GM12878 (cell line): ENCODE measurements at regions not wholly inside any gene's neighbourhood (a gene's known extent, or its start where the extent isn't known, plus 50 kb on each side); places are given as distances from the start of the nearest gene placed in this dataset.

Experiments used
- ESRRA ChIP-seq: IDR thresholded peaks from 2 replicates; pipeline ENCODE4 v1.6.1; 2012; ENCODE audit warnings: mild to moderate bottlenecking, low read length, improper control_type of control experiment
- EZH2 ChIP-seq: IDR thresholded peaks from 2 replicates; pipeline ENCODE4 v1.6.1; 2012; ENCODE audit warnings: low read depth, mild to moderate bottlenecking, control low read depth, inconsistent platforms, low read length, borderline replicate concordance; ENCODE audit not compliant: control insufficient read depth
- FOS ChIP-seq: IDR thresholded peaks from 3 replicates; pipeline ENCODE4 v1.6.1; 2011; ENCODE audit warnings: borderline replicate concordance; ENCODE audit not compliant: insufficient read length; ENCODE audit errors: extremely low read depth
- JUNB ChIP-seq: IDR thresholded peaks from 2 replicates; pipeline ENCODE4 v1.6.1; 2016; ENCODE audit warnings: antibody characterized with exemption, mild to moderate bottlenecking
- MYC ChIP-seq: IDR thresholded peaks from 2 replicates; pipeline ENCODE4 v1.6.1; 2011; ENCODE audit warnings: mild to moderate bottlenecking, low read length, moderate library complexity, inconsistent platforms; ENCODE audit not compliant: insufficient read depth, insufficient replicate concordance, insufficient read length, severe bottlenecking
- NFYB ChIP-seq: IDR thresholded peaks from 2 replicates; pipeline ENCODE4 v1.6.1; 2011; ENCODE audit warnings: low read depth, mild to moderate bottlenecking, low read length, improper control_type of control experiment, moderate library complexity; ENCODE audit not compliant: insufficient read depth
- TF ChIP-seq, protein P1 (sequence below): IDR thresholded peaks from 2 replicates; pipeline ENCODE4 v1.6.1; 2012; ENCODE audit warnings: low read depth, low read length, improper control_type of control experiment
- TF ChIP-seq, protein P2 (sequence below), 3 experiments: IDR thresholded peaks in 2 of 3; conservative IDR thresholded peaks in 1 of 3; 2 replicates each; pipeline ENCODE4 v1.5.1; 2011; ENCODE audit warnings: low read depth in 3 of 3, low read length in 3 of 3, mild to moderate bottlenecking in 3 of 3, control low read depth in 2 of 3, moderate library complexity in 2 of 3, inconsistent platforms in 1 of 3, mixed read lengths in 1 of 3; ENCODE audit not compliant: control insufficient read depth in 2 of 3, insufficient read depth in 1 of 3; ENCODE audit errors: extremely low read depth in 1 of 3
- TF ChIP-seq, protein P3 (sequence below): IDR thresholded peaks from 2 replicates; pipeline ENCODE4 v1.6.1; 2012; ENCODE audit warnings: mild to moderate bottlenecking, low read depth, low read length
- TF ChIP-seq, protein P4 (sequence below): IDR thresholded peaks from 2 replicates; pipeline ENCODE4 v1.6.1; 2012; ENCODE audit warnings: low read depth, low read length, improper control_type of control experiment

DNA sequence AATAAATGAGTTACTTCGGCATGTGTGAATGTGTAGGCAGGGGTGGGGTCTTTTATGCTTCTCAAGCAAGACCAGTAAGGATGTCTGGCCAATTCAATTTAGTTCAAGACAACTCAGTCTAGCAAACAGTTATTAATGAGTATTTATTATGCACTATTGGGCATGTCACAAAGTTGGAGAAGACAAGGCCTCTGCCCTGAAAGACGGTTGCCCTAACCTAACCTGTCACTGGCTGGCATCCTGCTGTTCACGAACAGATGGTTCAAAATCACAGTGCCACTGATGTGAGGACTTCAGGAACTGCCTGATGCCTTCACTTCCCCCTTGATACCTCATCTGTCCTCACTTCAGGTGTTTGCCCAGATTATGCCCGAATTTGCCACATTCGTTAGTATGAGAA, 217.8 kb downstream of the SOX2 start:
- TF ChIP-seq FOS (no peak), EZH2 (no peak), NFYB (no peak), MYC (no peak), ESRRA (no peak), JUNB (no peak)
- TF ChIP-seq, protein P1, sequence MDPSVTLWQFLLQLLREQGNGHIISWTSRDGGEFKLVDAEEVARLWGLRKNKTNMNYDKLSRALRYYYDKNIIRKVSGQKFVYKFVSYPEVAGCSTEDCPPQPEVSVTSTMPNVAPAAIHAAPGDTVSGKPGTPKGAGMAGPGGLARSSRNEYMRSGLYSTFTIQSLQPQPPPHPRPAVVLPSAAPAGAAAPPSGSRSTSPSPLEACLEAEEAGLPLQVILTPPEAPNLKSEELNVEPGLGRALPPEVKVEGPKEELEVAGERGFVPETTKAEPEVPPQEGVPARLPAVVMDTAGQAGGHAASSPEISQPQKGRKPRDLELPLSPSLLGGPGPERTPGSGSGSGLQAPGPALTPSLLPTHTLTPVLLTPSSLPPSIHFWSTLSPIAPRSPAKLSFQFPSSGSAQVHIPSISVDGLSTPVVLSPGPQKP, result no peak
- TF ChIP-seq, protein P2, sequence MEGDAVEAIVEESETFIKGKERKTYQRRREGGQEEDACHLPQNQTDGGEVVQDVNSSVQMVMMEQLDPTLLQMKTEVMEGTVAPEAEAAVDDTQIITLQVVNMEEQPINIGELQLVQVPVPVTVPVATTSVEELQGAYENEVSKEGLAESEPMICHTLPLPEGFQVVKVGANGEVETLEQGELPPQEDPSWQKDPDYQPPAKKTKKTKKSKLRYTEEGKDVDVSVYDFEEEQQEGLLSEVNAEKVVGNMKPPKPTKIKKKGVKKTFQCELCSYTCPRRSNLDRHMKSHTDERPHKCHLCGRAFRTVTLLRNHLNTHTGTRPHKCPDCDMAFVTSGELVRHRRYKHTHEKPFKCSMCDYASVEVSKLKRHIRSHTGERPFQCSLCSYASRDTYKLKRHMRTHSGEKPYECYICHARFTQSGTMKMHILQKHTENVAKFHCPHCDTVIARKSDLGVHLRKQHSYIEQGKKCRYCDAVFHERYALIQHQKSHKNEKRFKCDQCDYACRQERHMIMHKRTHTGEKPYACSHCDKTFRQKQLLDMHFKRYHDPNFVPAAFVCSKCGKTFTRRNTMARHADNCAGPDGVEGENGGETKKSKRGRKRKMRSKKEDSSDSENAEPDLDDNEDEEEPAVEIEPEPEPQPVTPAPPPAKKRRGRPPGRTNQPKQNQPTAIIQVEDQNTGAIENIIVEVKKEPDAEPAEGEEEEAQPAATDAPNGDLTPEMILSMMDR (IDR thresholded peaks at IDR 0.05 in 2 of 3, conservative IDR thresholded peaks at IDR 0.05 in 1 of 3; ENCODE audit: control insufficient read depth in 2 of 3, extremely low read depth in 1 of 3, insufficient read depth in 1 of 3, low read depth in 3 of 3, low read length in 3 of 3), result no peak
- TF ChIP-seq, protein P3, sequence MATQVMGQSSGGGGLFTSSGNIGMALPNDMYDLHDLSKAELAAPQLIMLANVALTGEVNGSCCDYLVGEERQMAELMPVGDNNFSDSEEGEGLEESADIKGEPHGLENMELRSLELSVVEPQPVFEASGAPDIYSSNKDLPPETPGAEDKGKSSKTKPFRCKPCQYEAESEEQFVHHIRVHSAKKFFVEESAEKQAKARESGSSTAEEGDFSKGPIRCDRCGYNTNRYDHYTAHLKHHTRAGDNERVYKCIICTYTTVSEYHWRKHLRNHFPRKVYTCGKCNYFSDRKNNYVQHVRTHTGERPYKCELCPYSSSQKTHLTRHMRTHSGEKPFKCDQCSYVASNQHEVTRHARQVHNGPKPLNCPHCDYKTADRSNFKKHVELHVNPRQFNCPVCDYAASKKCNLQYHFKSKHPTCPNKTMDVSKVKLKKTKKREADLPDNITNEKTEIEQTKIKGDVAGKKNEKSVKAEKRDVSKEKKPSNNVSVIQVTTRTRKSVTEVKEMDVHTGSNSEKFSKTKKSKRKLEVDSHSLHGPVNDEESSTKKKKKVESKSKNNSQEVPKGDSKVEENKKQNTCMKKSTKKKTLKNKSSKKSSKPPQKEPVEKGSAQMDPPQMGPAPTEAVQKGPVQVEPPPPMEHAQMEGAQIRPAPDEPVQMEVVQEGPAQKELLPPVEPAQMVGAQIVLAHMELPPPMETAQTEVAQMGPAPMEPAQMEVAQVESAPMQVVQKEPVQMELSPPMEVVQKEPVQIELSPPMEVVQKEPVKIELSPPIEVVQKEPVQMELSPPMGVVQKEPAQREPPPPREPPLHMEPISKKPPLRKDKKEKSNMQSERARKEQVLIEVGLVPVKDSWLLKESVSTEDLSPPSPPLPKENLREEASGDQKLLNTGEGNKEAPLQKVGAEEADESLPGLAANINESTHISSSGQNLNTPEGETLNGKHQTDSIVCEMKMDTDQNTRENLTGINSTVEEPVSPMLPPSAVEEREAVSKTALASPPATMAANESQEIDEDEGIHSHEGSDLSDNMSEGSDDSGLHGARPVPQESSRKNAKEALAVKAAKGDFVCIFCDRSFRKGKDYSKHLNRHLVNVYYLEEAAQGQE, result no peak
- TF ChIP-seq, protein P4, sequence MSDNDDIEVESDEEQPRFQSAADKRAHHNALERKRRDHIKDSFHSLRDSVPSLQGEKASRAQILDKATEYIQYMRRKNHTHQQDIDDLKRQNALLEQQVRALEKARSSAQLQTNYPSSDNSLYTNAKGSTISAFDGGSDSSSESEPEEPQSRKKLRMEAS, result no peak
